MM.1S (cell line): ENCODE measurements at regions not wholly inside any gene's neighbourhood (a gene's known extent, or its start where the extent isn't known, plus 50 kb on each side); places are given as distances from the start of the nearest gene placed in this dataset.

Source experiments
- EZH2 ChIP-seq: fragments of 300-600 bp; sonication (generic); optimal IDR thresholded peaks from 2 replicates; pipeline ENCODE3; 2017; ENCODE audit warnings: low read depth, mild to moderate bottlenecking, antibody characterized with exemption, low read length, mixed read lengths
- EZH2phosphoT487 ChIP-seq: fragments of 300-600 bp; sonication (generic); IDR thresholded peaks from 2 replicates; pipeline ENCODE4 v1.6.1; 2018; ENCODE audit warnings: antibody characterized with exemption, low read length
- TF ChIP-seq, protein P1 (sequence below): fragments of 300-600 bp; sonication (generic); IDR thresholded peaks from 2 replicates; pipeline ENCODE4 v1.5.1; 2016; ENCODE audit warnings: antibody characterized with exemption, low read length, mixed read lengths

GRCh38 chr6:149128489-149129145, 188.9 kb upstream of the TAB2 start:
- no peak for TF ChIP-seq EZH2
- TF ChIP-seq, protein P1, sequence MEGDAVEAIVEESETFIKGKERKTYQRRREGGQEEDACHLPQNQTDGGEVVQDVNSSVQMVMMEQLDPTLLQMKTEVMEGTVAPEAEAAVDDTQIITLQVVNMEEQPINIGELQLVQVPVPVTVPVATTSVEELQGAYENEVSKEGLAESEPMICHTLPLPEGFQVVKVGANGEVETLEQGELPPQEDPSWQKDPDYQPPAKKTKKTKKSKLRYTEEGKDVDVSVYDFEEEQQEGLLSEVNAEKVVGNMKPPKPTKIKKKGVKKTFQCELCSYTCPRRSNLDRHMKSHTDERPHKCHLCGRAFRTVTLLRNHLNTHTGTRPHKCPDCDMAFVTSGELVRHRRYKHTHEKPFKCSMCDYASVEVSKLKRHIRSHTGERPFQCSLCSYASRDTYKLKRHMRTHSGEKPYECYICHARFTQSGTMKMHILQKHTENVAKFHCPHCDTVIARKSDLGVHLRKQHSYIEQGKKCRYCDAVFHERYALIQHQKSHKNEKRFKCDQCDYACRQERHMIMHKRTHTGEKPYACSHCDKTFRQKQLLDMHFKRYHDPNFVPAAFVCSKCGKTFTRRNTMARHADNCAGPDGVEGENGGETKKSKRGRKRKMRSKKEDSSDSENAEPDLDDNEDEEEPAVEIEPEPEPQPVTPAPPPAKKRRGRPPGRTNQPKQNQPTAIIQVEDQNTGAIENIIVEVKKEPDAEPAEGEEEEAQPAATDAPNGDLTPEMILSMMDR, result no peak
- TF ChIP-seq EZH2phosphoT487, result no peak
